H9 (cell line): ENCODE measurements at regions not wholly inside any gene's neighbourhood (a gene's known extent, or its start where the extent isn't known, plus 50 kb on each side); places are given as distances from the start of the nearest gene placed in this dataset.
A peak's percentile ranks its signal among the peaks of the same experiment; 100 is the strongest.

Experiments used
- DNase-seq: peaks from one replicate; pipeline ENCODE4 v3.0.0-alpha.2; 2017
- H2AFZ ChIP-seq: one replicate; pipeline ENCODE4 v1.6.1; 2013; ENCODE audit warnings: mild to moderate bottlenecking, low read length, control low read depth, moderate library complexity
- H2AK5ac ChIP-seq: 2 replicates; pipeline ENCODE4 v1.6.1; 2013; ENCODE audit warnings: low read length, control low read depth, mixed read lengths; ENCODE audit not compliant: insufficient read length
- H2BK120ac ChIP-seq: one replicate; pipeline ENCODE4 v1.6.1; 2013; ENCODE audit warnings: low read depth, mild to moderate bottlenecking, low read length, control low read depth, inconsistent platforms; ENCODE audit not compliant: poor library complexity, severe bottlenecking
- H2BK12ac ChIP-seq: 2 replicates; pipeline ENCODE4 v1.6.1; 2013; ENCODE audit warnings: low read length, control low read depth, mixed read lengths, low read depth; ENCODE audit not compliant: insufficient read length
- H2BK15ac ChIP-seq: 2 replicates; pipeline ENCODE4 v1.6.1; 2013; ENCODE audit warnings: low read depth, low read length, control low read depth
- H2BK20ac ChIP-seq: one replicate; pipeline ENCODE4 v1.6.1; 2013; ENCODE audit warnings: low read depth, mild to moderate bottlenecking, low read length, control low read depth, inconsistent platforms; ENCODE audit not compliant: poor library complexity, severe bottlenecking
- H2BK5ac ChIP-seq: 2 replicates; pipeline ENCODE4 v1.6.1; 2013; ENCODE audit warnings: low read length, control low read depth, mixed read lengths; ENCODE audit not compliant: insufficient read length
- H3K14ac ChIP-seq: 2 replicates; pipeline ENCODE4 v1.6.1; 2013; ENCODE audit warnings: low read length, control low read depth; ENCODE audit not compliant: insufficient read depth
- H3K18ac ChIP-seq: 2 replicates; pipeline ENCODE4 v1.6.1; 2013; ENCODE audit warnings: low read depth, mild to moderate bottlenecking, mixed read lengths, low read length, control low read depth; ENCODE audit not compliant: insufficient read length
- H3K23ac ChIP-seq: 2 replicates; pipeline ENCODE4 v1.6.1; 2013; ENCODE audit warnings: low read length, control low read depth, mixed read lengths, low read depth; ENCODE audit not compliant: insufficient read length
- H3K23me2 ChIP-seq: 2 replicates; pipeline ENCODE4 v1.6.1; 2013; ENCODE audit warnings: low read depth, mild to moderate bottlenecking, mixed read lengths, low read length, control low read depth; ENCODE audit not compliant: insufficient read length, poor library complexity, severe bottlenecking
- H3K27ac ChIP-seq: 2 replicates; pipeline ENCODE4 v1.5.1; 2013; ENCODE audit warnings: low read length, control low read depth, mixed read lengths, low read depth; ENCODE audit not compliant: insufficient read length
- H3K27me3 ChIP-seq: 2 replicates; pipeline ENCODE4 v1.6.1; 2013; ENCODE audit warnings: low read length, control low read depth, inconsistent platforms; ENCODE audit not compliant: insufficient read depth
- H3K4ac ChIP-seq: 2 replicates; pipeline ENCODE4 v1.6.1; 2013; ENCODE audit warnings: low read depth, mild to moderate bottlenecking, control low read depth, inconsistent platforms, low read length, moderate library complexity
- H3K4me1 ChIP-seq: 2 replicates; pipeline ENCODE4 v1.6.1; 2013; ENCODE audit warnings: low read length, control low read depth, inconsistent platforms; ENCODE audit not compliant: insufficient read depth
- H3K4me2 ChIP-seq: 2 replicates; pipeline ENCODE4 v1.6.1; 2013; ENCODE audit warnings: low read length, control low read depth, mixed read lengths; ENCODE audit not compliant: insufficient read length, insufficient read depth
- H3K56ac ChIP-seq: 2 replicates; pipeline ENCODE4 v1.6.1; 2013; ENCODE audit warnings: low read depth, mild to moderate bottlenecking, mixed read lengths, low read length, control low read depth; ENCODE audit not compliant: insufficient read length
- H3K79me1 ChIP-seq: 2 replicates; pipeline ENCODE4 v1.6.1; 2013; ENCODE audit warnings: low read depth, mild to moderate bottlenecking, moderate library complexity, low read length, control low read depth, inconsistent platforms; ENCODE audit not compliant: insufficient read depth, poor library complexity, severe bottlenecking
- H3K79me2 ChIP-seq: 2 replicates; pipeline ENCODE4 v1.6.1; 2013; ENCODE audit warnings: low read length, control low read depth, inconsistent platforms; ENCODE audit not compliant: insufficient read depth
- H3K9ac ChIP-seq: 2 replicates; pipeline ENCODE4 v1.6.1; 2013; ENCODE audit warnings: low read length, control low read depth, mixed read lengths; ENCODE audit not compliant: insufficient read length; ENCODE audit errors: extremely low read depth
- H3K9me3 ChIP-seq: one replicate; pipeline ENCODE4 v1.6.1; 2013; ENCODE audit warnings: low read depth, low read length, inconsistent platforms; ENCODE audit not compliant: control insufficient read depth
- H3T11ph ChIP-seq: one replicate; pipeline ENCODE4 v1.6.1; 2013; ENCODE audit warnings: mild to moderate bottlenecking, low read length, control low read depth, inconsistent platforms
- H4K20me1 ChIP-seq: one replicate; pipeline ENCODE4 v1.6.1; 2013; ENCODE audit not compliant: control insufficient read depth, insufficient read length, insufficient read depth
- H4K5ac ChIP-seq: 2 replicates; pipeline ENCODE4 v1.6.1; 2013; ENCODE audit warnings: low read depth, mild to moderate bottlenecking, mixed read lengths, low read length, control low read depth; ENCODE audit not compliant: insufficient read length
- H4K8ac ChIP-seq: replicated peaks from 2 replicates; pipeline ENCODE4 v1.6.1; 2013; ENCODE audit warnings: low read length, control low read depth, mixed read lengths, low read depth; ENCODE audit not compliant: insufficient read length
- H4K91ac ChIP-seq: 2 replicates; pipeline ENCODE4 v1.6.1; 2013; ENCODE audit warnings: low read depth, mild to moderate bottlenecking, moderate library complexity, mixed read lengths, low read length, control low read depth; ENCODE audit not compliant: insufficient read length
- H3K27ac Mint-ChIP-seq, 3 experiments: 2 replicates in 2 of 3; 3 replicates in 1 of 3; pipeline ENCODE4 v1.8.0; 2020 to 2021; ENCODE audit warnings: mixed read lengths in 3 of 3, mild to moderate bottlenecking in 1 of 3, moderate library complexity in 1 of 3
- H3K27me3 Mint-ChIP-seq: 2 replicates; pipeline ENCODE4 v1.8.0; 2021; ENCODE audit warnings: low read depth, mild to moderate bottlenecking, moderate library complexity, mixed read lengths
- H3K36me3 Mint-ChIP-seq, 3 experiments: 2 replicates in 2 of 3; 3 replicates in 1 of 3; pipeline ENCODE4 v1.8.0; 2020 to 2021; ENCODE audit warnings: low read depth in 3 of 3, mixed read lengths in 3 of 3; ENCODE audit not compliant: insufficient read depth in 1 of 3
- H3K4me1 Mint-ChIP-seq, 2 experiments: 2 replicates each; pipeline ENCODE4 v1.8.0; 2020; ENCODE audit warnings: mixed read lengths in 2 of 2
- H3K4me3 Mint-ChIP-seq, 2 experiments: 2 replicates in 1 of 2; 3 replicates in 1 of 2; pipeline ENCODE4 v1.8.0; 2020 to 2021; ENCODE audit warnings: mild to moderate bottlenecking in 2 of 2, mixed read lengths in 2 of 2, moderate library complexity in 1 of 2
- H3K9me3 Mint-ChIP-seq, 2 experiments: 2 replicates in 1 of 2; 3 replicates in 1 of 2; pipeline ENCODE4 v1.8.0; 2020; ENCODE audit warnings: mild to moderate bottlenecking in 2 of 2, mixed read lengths in 2 of 2, moderate library complexity in 1 of 2
- CTCF ChIP-seq: fragments of 200-600 bp; sonication (generic); conservative IDR thresholded peaks from 3 replicates; pipeline ENCODE4 v1.8.0; 2021; ENCODE audit warnings: antibody characterized with exemption, mild to moderate bottlenecking
- WGBS: extraction: QIAGEN DNeasy Blood & Tissue Kit; methylation state at CpG from one replicate; pipeline ENCODE4 v1.1.7; 2013; ENCODE audit warnings: missing lambda C conversion rate, low lambda C conversion rate, mixed read lengths; ENCODE audit not compliant: insufficient read length; ENCODE audit errors: extremely low coverage; 5-methylcytosine and 5-hydroxymethylcytosine counted together

DNA sequence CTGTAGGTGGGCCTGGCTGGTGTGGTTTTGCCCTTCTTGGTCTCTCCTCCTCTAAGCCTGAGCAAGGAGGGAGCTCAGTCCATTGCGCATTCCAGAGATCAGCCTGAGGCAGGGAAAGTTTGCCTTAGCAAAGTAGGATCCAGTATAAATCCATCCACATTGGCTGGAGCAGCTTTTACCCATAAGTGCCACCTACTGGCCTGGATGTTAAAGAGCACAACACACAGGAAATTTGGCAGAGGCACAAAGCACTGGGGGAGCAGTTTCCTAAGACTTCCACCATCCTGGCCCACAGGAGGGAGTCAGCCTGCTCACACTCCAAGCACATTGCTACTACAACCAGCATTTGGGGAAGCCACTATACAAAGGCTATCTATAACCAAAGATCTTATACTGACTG is 1124.2 kb downstream of the SLITRK1 start:
- no peak overlapping the region for H4K5ac ChIP-seq
- no peaks in the 10 kb centered on the region for H3K23me2 ChIP-seq
- H2BK120ac ChIP-seq = no peak overlapping the region
- H2BK12ac ChIP-seq = no peak overlapping the region
- H4K91ac ChIP-seq = no peak overlapping the region
- H3K36me3 Mint-ChIP-seq = no peaks in the 10 kb centered on the region; a peak in 2 of 7 replicates
- H3K4me1 Mint-ChIP-seq = peaks cover 0 to 9% of the 10 kb centered on the region in 2 experiments; a peak in 3 of 4 replicates
- peaks cover 0 to 2% of the 10 kb centered on the region in 2 experiments; a peak in 1 of 5 replicates for H3K9me3 Mint-ChIP-seq
- no peaks in the 10 kb centered on the region for H3K27me3 Mint-ChIP-seq
- H3K27me3 ChIP-seq = no peaks in the 10 kb centered on the region
- no peak overlapping the region for H3K4ac ChIP-seq
- H3K9ac ChIP-seq = no peak overlapping the region
- no peaks in the 10 kb centered on the region for H3K79me1 ChIP-seq
- H3K9me3 ChIP-seq = no peaks in the 10 kb centered on the region
- no peaks in the 10 kb centered on the region for H4K20me1 ChIP-seq
- H3K27ac ChIP-seq = no peak overlapping the region
- peak; percentile 75 for TF ChIP-seq CTCF
- no peak overlapping the region for H2AFZ ChIP-seq
- no peak overlapping the region for H2BK20ac ChIP-seq
- no peak overlapping the region for H3K18ac ChIP-seq
- H3K4me3 Mint-ChIP-seq = no peak overlapping the region
- H3K4me1 ChIP-seq = no peaks in the 10 kb centered on the region
- no peak overlapping the region for H4K8ac ChIP-seq
- no peak overlapping the region for H3K4me2 ChIP-seq
- no peak overlapping the region for H2AK5ac ChIP-seq
- no peaks in the 10 kb centered on the region for H3K79me2 ChIP-seq
- H3K23ac ChIP-seq = no peak overlapping the region
- H2BK15ac ChIP-seq = no peak overlapping the region
- H2BK5ac ChIP-seq = no peak overlapping the region
- DNase-seq = peak; percentile 81
- no CpG with 5 or more reads among the region's 1 CpG for WGBS
- H3K56ac ChIP-seq = no peak overlapping the region
- H3K27ac Mint-ChIP-seq = no peak overlapping the region; a peak in 2 of 7 replicates
- no peak overlapping the region for H3K14ac ChIP-seq
- H3T11ph ChIP-seq = no peak overlapping the region
